PC-9 (cell line): ENCODE measurements at regions not wholly inside any gene's neighbourhood (a gene's known extent, or its start where the extent isn't known, plus 50 kb on each side); places are given as distances from the start of the nearest gene placed in this dataset.

Experiments
- EZH2 ChIP-seq: fragments of 200-600 bp; sonication (generic); IDR thresholded peaks from 2 replicates; pipeline ENCODE4 v1.8.0; 2017; ENCODE audit warnings: antibody characterized with exemption, low read depth
- TF ChIP-seq, protein P1 (sequence below): fragments of 200-600 bp; sonication (generic); conservative IDR thresholded peaks from 2 replicates; pipeline ENCODE4 v1.6.1; 2017; ENCODE audit warnings: mixed run types, antibody characterized with exemption, mild to moderate bottlenecking, moderate library complexity

DNA sequence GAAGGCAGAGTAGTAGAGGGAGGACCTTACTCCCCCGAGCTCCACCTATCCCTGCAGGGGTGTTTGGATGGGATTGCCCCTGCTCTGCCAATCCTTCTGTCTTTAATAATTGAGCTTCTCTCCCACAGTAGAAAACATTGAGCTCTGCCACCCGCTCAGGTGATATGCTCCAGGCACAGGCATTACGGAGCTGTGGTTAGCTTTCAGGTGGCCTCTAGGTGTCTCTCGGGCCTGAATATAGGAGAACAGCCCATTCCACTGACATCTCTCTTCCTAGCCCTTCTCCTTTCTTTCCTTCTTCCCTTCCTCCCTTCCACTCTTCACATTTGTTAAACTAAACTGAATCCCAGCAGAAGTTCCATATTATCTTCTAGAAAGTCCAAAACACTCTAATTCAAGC, 203.4 kb downstream of the SYK start:
- TF ChIP-seq, protein P1, sequence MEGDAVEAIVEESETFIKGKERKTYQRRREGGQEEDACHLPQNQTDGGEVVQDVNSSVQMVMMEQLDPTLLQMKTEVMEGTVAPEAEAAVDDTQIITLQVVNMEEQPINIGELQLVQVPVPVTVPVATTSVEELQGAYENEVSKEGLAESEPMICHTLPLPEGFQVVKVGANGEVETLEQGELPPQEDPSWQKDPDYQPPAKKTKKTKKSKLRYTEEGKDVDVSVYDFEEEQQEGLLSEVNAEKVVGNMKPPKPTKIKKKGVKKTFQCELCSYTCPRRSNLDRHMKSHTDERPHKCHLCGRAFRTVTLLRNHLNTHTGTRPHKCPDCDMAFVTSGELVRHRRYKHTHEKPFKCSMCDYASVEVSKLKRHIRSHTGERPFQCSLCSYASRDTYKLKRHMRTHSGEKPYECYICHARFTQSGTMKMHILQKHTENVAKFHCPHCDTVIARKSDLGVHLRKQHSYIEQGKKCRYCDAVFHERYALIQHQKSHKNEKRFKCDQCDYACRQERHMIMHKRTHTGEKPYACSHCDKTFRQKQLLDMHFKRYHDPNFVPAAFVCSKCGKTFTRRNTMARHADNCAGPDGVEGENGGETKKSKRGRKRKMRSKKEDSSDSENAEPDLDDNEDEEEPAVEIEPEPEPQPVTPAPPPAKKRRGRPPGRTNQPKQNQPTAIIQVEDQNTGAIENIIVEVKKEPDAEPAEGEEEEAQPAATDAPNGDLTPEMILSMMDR = no peak
- no peak for TF ChIP-seq EZH2
